H9 (cell line): ENCODE measurements at regions not wholly inside any gene's neighbourhood (a gene's known extent, or its start where the extent isn't known, plus 50 kb on each side); places are given as distances from the start of the nearest gene placed in this dataset.

ENCODE experiments used
- DNase-seq: peaks from one replicate; pipeline ENCODE4 v3.0.0-alpha.2; 2017
- H2AFZ ChIP-seq: one replicate; pipeline ENCODE4 v1.6.1; 2013; ENCODE audit warnings: mild to moderate bottlenecking, low read length, control low read depth, moderate library complexity
- H2AK5ac ChIP-seq: 2 replicates; pipeline ENCODE4 v1.6.1; 2013; ENCODE audit warnings: low read length, control low read depth, mixed read lengths; ENCODE audit not compliant: insufficient read length
- H2BK120ac ChIP-seq: one replicate; pipeline ENCODE4 v1.6.1; 2013; ENCODE audit warnings: low read depth, mild to moderate bottlenecking, low read length, control low read depth, inconsistent platforms; ENCODE audit not compliant: poor library complexity, severe bottlenecking
- H2BK12ac ChIP-seq: 2 replicates; pipeline ENCODE4 v1.6.1; 2013; ENCODE audit warnings: low read length, control low read depth, mixed read lengths, low read depth; ENCODE audit not compliant: insufficient read length
- H2BK15ac ChIP-seq: 2 replicates; pipeline ENCODE4 v1.6.1; 2013; ENCODE audit warnings: low read depth, low read length, control low read depth
- H2BK20ac ChIP-seq: one replicate; pipeline ENCODE4 v1.6.1; 2013; ENCODE audit warnings: low read depth, mild to moderate bottlenecking, low read length, control low read depth, inconsistent platforms; ENCODE audit not compliant: poor library complexity, severe bottlenecking
- H2BK5ac ChIP-seq: 2 replicates; pipeline ENCODE4 v1.6.1; 2013; ENCODE audit warnings: low read length, control low read depth, mixed read lengths; ENCODE audit not compliant: insufficient read length
- H3K14ac ChIP-seq: 2 replicates; pipeline ENCODE4 v1.6.1; 2013; ENCODE audit warnings: low read length, control low read depth; ENCODE audit not compliant: insufficient read depth
- H3K18ac ChIP-seq: 2 replicates; pipeline ENCODE4 v1.6.1; 2013; ENCODE audit warnings: low read depth, mild to moderate bottlenecking, mixed read lengths, low read length, control low read depth; ENCODE audit not compliant: insufficient read length
- H3K23ac ChIP-seq: 2 replicates; pipeline ENCODE4 v1.6.1; 2013; ENCODE audit warnings: low read length, control low read depth, mixed read lengths, low read depth; ENCODE audit not compliant: insufficient read length
- H3K23me2 ChIP-seq: 2 replicates; pipeline ENCODE4 v1.6.1; 2013; ENCODE audit warnings: low read depth, mild to moderate bottlenecking, mixed read lengths, low read length, control low read depth; ENCODE audit not compliant: insufficient read length, poor library complexity, severe bottlenecking
- H3K27ac ChIP-seq: 2 replicates; pipeline ENCODE4 v1.5.1; 2013; ENCODE audit warnings: low read length, control low read depth, mixed read lengths, low read depth; ENCODE audit not compliant: insufficient read length
- H3K27me3 ChIP-seq: 2 replicates; pipeline ENCODE4 v1.6.1; 2013; ENCODE audit warnings: low read length, control low read depth, inconsistent platforms; ENCODE audit not compliant: insufficient read depth
- H3K4ac ChIP-seq: 2 replicates; pipeline ENCODE4 v1.6.1; 2013; ENCODE audit warnings: low read depth, mild to moderate bottlenecking, control low read depth, inconsistent platforms, low read length, moderate library complexity
- H3K4me1 ChIP-seq: 2 replicates; pipeline ENCODE4 v1.6.1; 2013; ENCODE audit warnings: low read length, control low read depth, inconsistent platforms; ENCODE audit not compliant: insufficient read depth
- H3K4me2 ChIP-seq: 2 replicates; pipeline ENCODE4 v1.6.1; 2013; ENCODE audit warnings: low read length, control low read depth, mixed read lengths; ENCODE audit not compliant: insufficient read length, insufficient read depth
- H3K56ac ChIP-seq: 2 replicates; pipeline ENCODE4 v1.6.1; 2013; ENCODE audit warnings: low read depth, mild to moderate bottlenecking, mixed read lengths, low read length, control low read depth; ENCODE audit not compliant: insufficient read length
- H3K79me1 ChIP-seq: 2 replicates; pipeline ENCODE4 v1.6.1; 2013; ENCODE audit warnings: low read depth, mild to moderate bottlenecking, moderate library complexity, low read length, control low read depth, inconsistent platforms; ENCODE audit not compliant: insufficient read depth, poor library complexity, severe bottlenecking
- H3K79me2 ChIP-seq: 2 replicates; pipeline ENCODE4 v1.6.1; 2013; ENCODE audit warnings: low read length, control low read depth, inconsistent platforms; ENCODE audit not compliant: insufficient read depth
- H3K9ac ChIP-seq: 2 replicates; pipeline ENCODE4 v1.6.1; 2013; ENCODE audit warnings: low read length, control low read depth, mixed read lengths; ENCODE audit not compliant: insufficient read length; ENCODE audit errors: extremely low read depth
- H3K9me3 ChIP-seq: one replicate; pipeline ENCODE4 v1.6.1; 2013; ENCODE audit warnings: low read depth, low read length, inconsistent platforms; ENCODE audit not compliant: control insufficient read depth
- H3T11ph ChIP-seq: one replicate; pipeline ENCODE4 v1.6.1; 2013; ENCODE audit warnings: mild to moderate bottlenecking, low read length, control low read depth, inconsistent platforms
- H4K20me1 ChIP-seq: one replicate; pipeline ENCODE4 v1.6.1; 2013; ENCODE audit not compliant: control insufficient read depth, insufficient read length, insufficient read depth
- H4K5ac ChIP-seq: 2 replicates; pipeline ENCODE4 v1.6.1; 2013; ENCODE audit warnings: low read depth, mild to moderate bottlenecking, mixed read lengths, low read length, control low read depth; ENCODE audit not compliant: insufficient read length
- H4K8ac ChIP-seq: replicated peaks from 2 replicates; pipeline ENCODE4 v1.6.1; 2013; ENCODE audit warnings: low read length, control low read depth, mixed read lengths, low read depth; ENCODE audit not compliant: insufficient read length
- H4K91ac ChIP-seq: 2 replicates; pipeline ENCODE4 v1.6.1; 2013; ENCODE audit warnings: low read depth, mild to moderate bottlenecking, moderate library complexity, mixed read lengths, low read length, control low read depth; ENCODE audit not compliant: insufficient read length
- H3K27ac Mint-ChIP-seq, 3 experiments: 2 replicates in 2 of 3; 3 replicates in 1 of 3; pipeline ENCODE4 v1.8.0; 2020 to 2021; ENCODE audit warnings: mixed read lengths in 3 of 3, mild to moderate bottlenecking in 1 of 3, moderate library complexity in 1 of 3
- H3K27me3 Mint-ChIP-seq: 2 replicates; pipeline ENCODE4 v1.8.0; 2021; ENCODE audit warnings: low read depth, mild to moderate bottlenecking, moderate library complexity, mixed read lengths
- H3K36me3 Mint-ChIP-seq, 3 experiments: 2 replicates in 2 of 3; 3 replicates in 1 of 3; pipeline ENCODE4 v1.8.0; 2020 to 2021; ENCODE audit warnings: low read depth in 3 of 3, mixed read lengths in 3 of 3; ENCODE audit not compliant: insufficient read depth in 1 of 3
- H3K4me1 Mint-ChIP-seq, 2 experiments: 2 replicates each; pipeline ENCODE4 v1.8.0; 2020; ENCODE audit warnings: mixed read lengths in 2 of 2
- H3K4me3 Mint-ChIP-seq, 2 experiments: 2 replicates in 1 of 2; 3 replicates in 1 of 2; pipeline ENCODE4 v1.8.0; 2020 to 2021; ENCODE audit warnings: mild to moderate bottlenecking in 2 of 2, mixed read lengths in 2 of 2, moderate library complexity in 1 of 2
- H3K9me3 Mint-ChIP-seq, 2 experiments: 2 replicates in 1 of 2; 3 replicates in 1 of 2; pipeline ENCODE4 v1.8.0; 2020; ENCODE audit warnings: mild to moderate bottlenecking in 2 of 2, mixed read lengths in 2 of 2, moderate library complexity in 1 of 2
- CTCF ChIP-seq: fragments of 200-600 bp; sonication (generic); conservative IDR thresholded peaks from 3 replicates; pipeline ENCODE4 v1.8.0; 2021; ENCODE audit warnings: antibody characterized with exemption, mild to moderate bottlenecking
- WGBS: extraction: QIAGEN DNeasy Blood & Tissue Kit; methylation state at CpG from one replicate; pipeline ENCODE4 v1.1.7; 2013; ENCODE audit warnings: missing lambda C conversion rate, low lambda C conversion rate, mixed read lengths; ENCODE audit not compliant: insufficient read length; ENCODE audit errors: extremely low coverage; 5-methylcytosine and 5-hydroxymethylcytosine counted together

DNA sequence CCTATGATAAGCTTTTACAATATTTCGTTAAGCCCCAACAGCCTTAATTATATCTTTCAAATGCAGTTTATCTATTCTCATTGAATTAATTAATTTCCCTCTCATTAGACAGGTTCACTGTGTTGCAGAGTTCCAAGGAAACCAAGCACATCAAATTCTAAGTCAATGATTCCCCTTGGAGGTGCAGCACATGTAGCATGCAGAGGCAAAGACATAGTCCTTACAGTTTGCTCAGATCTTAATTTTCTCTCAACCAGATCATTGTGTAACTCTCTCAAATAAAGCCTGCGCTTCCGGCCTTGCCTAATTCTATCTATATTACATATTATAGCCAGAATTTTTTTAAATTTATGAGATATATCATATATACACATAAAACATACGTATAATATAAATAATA, 205.4 kb downstream of the GRIA2 start:
- Histone ChIP-seq H4K5ac (no peak overlapping the region), H3K4me1 (no peaks in the 10 kb centered on the region), H3K56ac (no peak overlapping the region), H4K8ac (no peak overlapping the region), H3K79me2 (no peaks in the 10 kb centered on the region), H3K27ac (no peak overlapping the region), H4K91ac (no peak overlapping the region), H3K4me2 (no peak overlapping the region), H4K20me1 (no peaks in the 10 kb centered on the region), H2BK120ac (no peak overlapping the region), H3K14ac (no peak overlapping the region), H3K79me1 (no peaks in the 10 kb centered on the region), H3K9ac (no peak overlapping the region), H2AFZ (no peak overlapping the region), H2AK5ac (no peak overlapping the region), H3K4ac (no peak overlapping the region), H3K27me3 (no peaks in the 10 kb centered on the region), H3K23ac (no peak overlapping the region), H3K18ac (no peak overlapping the region), H2BK12ac (no peak overlapping the region), H3T11ph (no peak overlapping the region), H3K9me3 (no peaks in the 10 kb centered on the region), H2BK15ac (no peak overlapping the region), H3K23me2 (no peaks in the 10 kb centered on the region), H2BK5ac (no peak overlapping the region), H2BK20ac (no peak overlapping the region)
- Mint-ChIP-seq H3K36me3 (no peaks in the 10 kb centered on the region; a peak in 1 of 7 replicates), H3K4me3 (no peak overlapping the region), H3K27ac (no peak overlapping the region), H3K27me3 (no peaks in the 10 kb centered on the region), H3K4me1 (no peaks in the 10 kb centered on the region), H3K9me3 (peaks cover 5 to 6% of the 10 kb centered on the region in 2 experiments; a peak in 2 of 5 replicates)
- DNase-seq: no peak
- TF ChIP-seq CTCF: no peak
- no CpG with 5 or more reads among the region's 4 CpGs for WGBS
